Suprapubic skin (tissue), 4 donors: ENCODE measurements at regions not wholly inside any gene's neighbourhood (a gene's known extent, or its start where the extent isn't known, plus 50 kb on each side); places are given as distances from the start of the nearest gene placed in this dataset.

ENCODE experiments used
- EP300 ChIP-seq: sonication (generic); formaldehyde crosslinking; IDR thresholded peaks from one replicate; pipeline ENCODE4 v1.6.1; 2017; ENCODE audit warnings: antibody characterized with exemption
- POLR2A ChIP-seq, 2 donors: fragments of 450-650 bp; IDR thresholded peaks; one replicate each; pipeline ENCODE4 v1.6.1; 2017; ENCODE audit warnings: antibody characterized with exemption in 2 of 2, mild to moderate bottlenecking in 2 of 2, moderate library complexity in 2 of 2
- POLR2AphosphoS5 ChIP-seq, 3 donors: sonication (generic); formaldehyde crosslinking; IDR thresholded peaks; one replicate each; pipeline ENCODE4 v1.6.1; 2017; ENCODE audit warnings: antibody characterized with exemption in 3 of 3
- TF ChIP-seq, protein P1 (sequence below), 2 donors: fragments of 200-600 bp in 1 of 2; fragments of 450-650 bp in 1 of 2; sonication (generic) in 1 of 2; IDR thresholded peaks; one replicate each; pipeline ENCODE4 v1.5.1; 2016 to 2019; ENCODE audit warnings: antibody characterized with exemption in 2 of 2, mild to moderate bottlenecking in 1 of 2, moderate library complexity in 1 of 2

DNA sequence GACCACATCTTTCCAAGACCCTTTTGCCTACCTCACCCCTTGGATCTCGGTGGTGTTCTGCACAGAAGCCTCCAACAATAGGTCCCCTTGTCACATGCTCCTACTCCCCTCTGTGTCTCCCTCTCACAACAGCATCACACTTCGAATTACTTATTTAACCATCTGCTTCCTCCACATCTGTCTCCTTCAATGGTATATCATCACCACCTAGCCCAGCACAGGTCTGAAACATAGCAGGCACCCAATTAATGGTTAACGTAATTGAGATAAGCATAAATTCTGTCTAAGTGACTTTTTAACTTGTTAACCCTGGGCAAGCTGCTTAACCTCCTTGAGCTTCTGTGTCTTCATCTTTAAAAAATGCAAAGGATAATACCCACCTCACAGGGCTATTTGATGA lies 100.3 kb upstream of the BARHL2 start:
- TF ChIP-seq, protein P1, sequence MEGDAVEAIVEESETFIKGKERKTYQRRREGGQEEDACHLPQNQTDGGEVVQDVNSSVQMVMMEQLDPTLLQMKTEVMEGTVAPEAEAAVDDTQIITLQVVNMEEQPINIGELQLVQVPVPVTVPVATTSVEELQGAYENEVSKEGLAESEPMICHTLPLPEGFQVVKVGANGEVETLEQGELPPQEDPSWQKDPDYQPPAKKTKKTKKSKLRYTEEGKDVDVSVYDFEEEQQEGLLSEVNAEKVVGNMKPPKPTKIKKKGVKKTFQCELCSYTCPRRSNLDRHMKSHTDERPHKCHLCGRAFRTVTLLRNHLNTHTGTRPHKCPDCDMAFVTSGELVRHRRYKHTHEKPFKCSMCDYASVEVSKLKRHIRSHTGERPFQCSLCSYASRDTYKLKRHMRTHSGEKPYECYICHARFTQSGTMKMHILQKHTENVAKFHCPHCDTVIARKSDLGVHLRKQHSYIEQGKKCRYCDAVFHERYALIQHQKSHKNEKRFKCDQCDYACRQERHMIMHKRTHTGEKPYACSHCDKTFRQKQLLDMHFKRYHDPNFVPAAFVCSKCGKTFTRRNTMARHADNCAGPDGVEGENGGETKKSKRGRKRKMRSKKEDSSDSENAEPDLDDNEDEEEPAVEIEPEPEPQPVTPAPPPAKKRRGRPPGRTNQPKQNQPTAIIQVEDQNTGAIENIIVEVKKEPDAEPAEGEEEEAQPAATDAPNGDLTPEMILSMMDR (IDR thresholded peaks at IDR 0.05): no peak
- TF ChIP-seq POLR2A (IDR thresholded peaks at IDR 0.05) (no peak), EP300 (no peak), POLR2AphosphoS5 (IDR thresholded peaks at IDR 0.05) (no peak)
